LNCaP clone FGC (cell line): ENCODE measurements at regions not wholly inside any gene's neighbourhood (a gene's known extent, or its start where the extent isn't known, plus 50 kb on each side); places are given as distances from the start of the nearest gene placed in this dataset.
"Not testable (repeated sequence)": the region's sequence is repeated elsewhere in the genome, so short reads cannot be mapped to it uniquely, and the experiment has no call there.

Source experiments
- DNase-seq: peaks from one replicate; pipeline ENCODE4 v3.0.0-alpha.2; 2011; ENCODE audit warnings: low read depth
- H3K4me3 ChIP-seq: 2 replicates; pipeline ENCODE4 v1.5.1; 2011; ENCODE audit warnings: mild to moderate bottlenecking, low read depth, low read length, control low read depth

GRCh38 chr1:206256935-206257334 is 53.6 kb downstream of the SRGAP2 start:
- not testable (repeated sequence) for DNase-seq, H3K4me3 ChIP-seq

- not testable (repeated sequence) for H3K4me3 ChIP-seq, DNase-seq
Measured at GRCh38 chr1:206261473-206261872, 58.1 kb downstream of the SRGAP2 start.

GRCh38 chr1:206262424-206262823 is 59.1 kb downstream of the SRGAP2 start:
- not testable (repeated sequence) for H3K4me3 ChIP-seq, DNase-seq

- H3K4me3 ChIP-seq, DNase-seq: not testable (repeated sequence)
Measured at GRCh38 chr1:206264916-206265315, 61.6 kb downstream of the SRGAP2 start.

GRCh38 chr1:206271153-206271552 is 67.8 kb downstream of the SRGAP2 start:
- DNase-seq, H3K4me3 ChIP-seq: not testable (repeated sequence)

- DNase-seq, H3K4me3 ChIP-seq: not testable (repeated sequence)
Measured at GRCh38 chr1:206273104-206273503, 69.8 kb downstream of the SRGAP2 start.

GRCh38 chr1:206276143-206276542 is 72.8 kb downstream of the SRGAP2 start:
- DNase-seq, H3K4me3 ChIP-seq: not testable (repeated sequence)

- H3K4me3 ChIP-seq, DNase-seq: not testable (repeated sequence)
Measured at GRCh38 chr1:206278683-206279082, 75.3 kb downstream of the SRGAP2 start.

GRCh38 chr1:206280683-206281082 is 77.3 kb downstream of the SRGAP2 start:
- not testable (repeated sequence) for DNase-seq, H3K4me3 ChIP-seq

GRCh38 chr1:206281912-206282654 is 78.7 kb downstream of the SRGAP2 start:
- H3K4me3 ChIP-seq, DNase-seq: not testable (repeated sequence)

- not testable (repeated sequence) for H3K4me3 ChIP-seq, DNase-seq
Measured at GRCh38 chr1:206285024-206285960, 82.0 kb downstream of the SRGAP2 start.

GRCh38 chr1:206287759-206288158 is 84.4 kb downstream of the SRGAP2 start:
- DNase-seq, H3K4me3 ChIP-seq: not testable (repeated sequence)

GRCh38 chr1:206288453-206288852 is 85.1 kb downstream of the SRGAP2 start:
- DNase-seq, H3K4me3 ChIP-seq: not testable (repeated sequence)

GRCh38 chr1:206297145-206298031 is 94.0 kb downstream of the SRGAP2 start:
- not testable (repeated sequence) for DNase-seq, H3K4me3 ChIP-seq

GRCh38 chr1:206298032-206298392 is 94.7 kb downstream of the SRGAP2 start:
- not testable (repeated sequence) for H3K4me3 ChIP-seq, DNase-seq

GRCh38 chr1:206299181-206299791 is 95.9 kb downstream of the SRGAP2 start:
- DNase-seq, result not testable (repeated sequence)

GRCh38 chr1:206299942-206300341 is 96.6 kb downstream of the SRGAP2 start:
- not testable (repeated sequence) for H3K4me3 ChIP-seq, DNase-seq

More at GRCh38 chr1:206299181-206299791, 95.9 kb downstream of the SRGAP2 start:
- not testable (repeated sequence) for H3K4me3 ChIP-seq

- not testable (repeated sequence) for H3K4me3 ChIP-seq, DNase-seq
Measured at GRCh38 chr1:206302056-206302455, 98.7 kb downstream of the SRGAP2 start.

- not testable (repeated sequence) for DNase-seq, H3K4me3 ChIP-seq
Measured at GRCh38 chr1:206307442-206307841, 104.1 kb downstream of the SRGAP2 start.
